Liver (tissue), 8 donors: ENCODE measurements at regions not wholly inside any gene's neighbourhood (a gene's known extent, or its start where the extent isn't known, plus 50 kb on each side); places are given as distances from the start of the nearest gene placed in this dataset.

ENCODE experiments used
- DNase-seq: peaks from one replicate; pipeline ENCODE4 v3.0.0-alpha.2; 2017; ENCODE audit warnings: low spot score
- H3K27ac ChIP-seq, 2 donors: one replicate each; pipeline ENCODE4 v1.7.0; 2013; ENCODE audit warnings: inconsistent platforms in 2 of 2, low read length in 2 of 2, control low read depth in 1 of 2, low read depth in 1 of 2, mild to moderate bottlenecking in 1 of 2
- H3K27me3 ChIP-seq, 4 donors: one replicate each; pipeline versions ENCODE4 v1.6.1 to v1.7.0; 2013; ENCODE audit warnings: low read length in 3 of 4, inconsistent platforms in 1 of 4, mild to moderate bottlenecking in 1 of 4, moderate library complexity in 1 of 4; ENCODE audit not compliant: control insufficient read depth in 4 of 4, insufficient read depth in 4 of 4
- H3K36me3 ChIP-seq, 4 donors: one replicate each; pipeline versions ENCODE4 v1.6.1 to v1.7.0; 2013; ENCODE audit warnings: low read length in 3 of 4, mild to moderate bottlenecking in 3 of 4, low read depth in 1 of 4, moderate library complexity in 1 of 4; ENCODE audit not compliant: control insufficient read depth in 4 of 4, insufficient read depth in 3 of 4
- H3K4me1 ChIP-seq, 4 donors: one replicate each; pipeline versions ENCODE4 v1.6.1 to v1.7.0; 2013; ENCODE audit warnings: low read length in 3 of 4, mild to moderate bottlenecking in 3 of 4, moderate library complexity in 1 of 4; ENCODE audit not compliant: control insufficient read depth in 4 of 4, insufficient read depth in 4 of 4
- H3K4me3 ChIP-seq, 3 donors: one replicate each; pipeline versions ENCODE4 v1.6.1 to v1.7.0; 2013; ENCODE audit warnings: low read length in 3 of 3, control low read depth in 1 of 3, low read depth in 1 of 3, mild to moderate bottlenecking in 1 of 3
- H3K9ac ChIP-seq, 2 donors: one replicate each; pipeline ENCODE4 v1.7.0; 2013; ENCODE audit warnings: low read length in 2 of 2, mild to moderate bottlenecking in 2 of 2, moderate library complexity in 2 of 2, control low read depth in 1 of 2, low read depth in 1 of 2
- H3K9me3 ChIP-seq, 4 donors: one replicate each; pipeline versions ENCODE4 v1.6.1 to v1.7.0; 2013; ENCODE audit warnings: low read length in 3 of 4; ENCODE audit not compliant: control insufficient read depth in 4 of 4
- ATF3 ChIP-seq: IDR thresholded peaks from 2 replicates; pipeline ENCODE4 v1.6.1; 2016; ENCODE audit warnings: antibody characterized with exemption
- CTCF ChIP-seq: fragments of 150-350 bp; IDR thresholded peaks from 2 replicates; pipeline ENCODE4 v1.5.1; 2017; ENCODE audit warnings: improper control_type of control experiment, low read depth, low read length; ENCODE audit not compliant: missing input control
- EGR1 ChIP-seq, 2 donors: IDR thresholded peaks; 2 replicates each; pipeline ENCODE4 v1.6.1; 2016 to 2018; ENCODE audit warnings: antibody characterized with exemption in 2 of 2, low read depth in 2 of 2
- FOXA1 ChIP-seq: IDR thresholded peaks from 2 replicates; pipeline ENCODE4 v1.6.1; 2016; ENCODE audit warnings: antibody characterized with exemption
- FOXA2 ChIP-seq: IDR thresholded peaks from 2 replicates; pipeline ENCODE4 v1.6.1; 2016; ENCODE audit warnings: antibody characterized with exemption
- GABPA ChIP-seq, 2 donors: IDR thresholded peaks in 1 of 2; conservative IDR thresholded peaks in 1 of 2; 2 replicates each; pipeline ENCODE4 v1.6.1; 2016; ENCODE audit warnings: antibody characterized with exemption in 2 of 2, mild to moderate bottlenecking in 1 of 2, moderate library complexity in 1 of 2
- HNF4A ChIP-seq, 2 donors: conservative IDR thresholded peaks; 2 replicates each; pipeline ENCODE4 v1.6.1; 2016; ENCODE audit warnings: antibody characterized with exemption in 2 of 2, mild to moderate bottlenecking in 2 of 2
- HNF4G ChIP-seq: IDR thresholded peaks from 2 replicates; pipeline ENCODE4 v1.6.1; 2016; ENCODE audit warnings: antibody characterized with exemption
- JUND ChIP-seq, 2 donors: IDR thresholded peaks; 2 replicates each; pipeline ENCODE4 v1.6.1; 2016; ENCODE audit warnings: antibody characterized with exemption in 2 of 2
- MAX ChIP-seq: IDR thresholded peaks from 2 replicates; pipeline ENCODE4 v1.6.1; 2016; ENCODE audit warnings: antibody characterized with exemption
- NR2F2 ChIP-seq: IDR thresholded peaks from 2 replicates; pipeline ENCODE4 v1.6.1; 2016; ENCODE audit warnings: antibody characterized with exemption
- RAD21 ChIP-seq, 2 donors: IDR thresholded peaks; 2 replicates each; pipeline ENCODE4 v1.6.1; 2016; ENCODE audit warnings: antibody characterized with exemption in 2 of 2, mild to moderate bottlenecking in 2 of 2
- REST ChIP-seq: IDR thresholded peaks from 2 replicates; pipeline ENCODE4 v1.6.1; 2016; ENCODE audit warnings: antibody characterized with exemption, mild to moderate bottlenecking
- RXRA ChIP-seq, 2 donors: IDR thresholded peaks; 2 replicates each; pipeline ENCODE4 v1.6.1; 2017 to 2018; ENCODE audit warnings: antibody characterized with exemption in 2 of 2, mild to moderate bottlenecking in 1 of 2
- SP1 ChIP-seq: IDR thresholded peaks from 2 replicates; pipeline ENCODE4 v1.6.1; 2018; ENCODE audit warnings: antibody characterized with exemption, mild to moderate bottlenecking
- TAF1 ChIP-seq: conservative IDR thresholded peaks from 2 replicates; pipeline ENCODE4 v1.6.1; 2016; ENCODE audit warnings: antibody characterized with exemption, mild to moderate bottlenecking
- YY1 ChIP-seq: IDR thresholded peaks from 2 replicates; pipeline ENCODE4 v1.6.1; 2016; ENCODE audit warnings: antibody characterized with exemption, mild to moderate bottlenecking
- ZBTB33 ChIP-seq: IDR thresholded peaks from 2 replicates; pipeline ENCODE4 v1.6.1; 2016; ENCODE audit warnings: antibody characterized with exemption
- WGBS: extraction: QIAGEN DNeasy Blood & Tissue Kit; methylation state at CpG from one replicate; pipeline ENCODE4 v1.1.7; 2013; 5-methylcytosine and 5-hydroxymethylcytosine counted together
- donor health status: healthy.
- donor health status: healthy.
- donor health status: healthy.
- donor health status: healthy.
- donor health status: healthy.

- no peaks in the 10 kb centered on the region for H3K9me3 ChIP-seq
- H3K27ac ChIP-seq = no peak overlapping the region
- H3K4me1 ChIP-seq = no peaks in the 10 kb centered on the region
- no peak for DNase-seq
- no peak for TF ChIP-seq ATF3
- no peaks in the 10 kb centered on the region for H3K27me3 ChIP-seq
- no peak overlapping the region for H3K4me3 ChIP-seq
- 88% methylated on average over 1 of the region's 1 CpG for WGBS
- H3K9ac ChIP-seq = no peak overlapping the region
- no peaks in the 10 kb centered on the region for H3K36me3 ChIP-seq
These were observed 130.8 kb upstream of the LNX1 start for GRCh38 chr4:53722110-53722509.

GRCh38 chr4:53721263-53721662 is 130.0 kb upstream of the LNX1 start:
- TF ChIP-seq YY1 (no peak), REST (no peak), EGR1 (IDR thresholded peaks at IDR 0.05; ENCODE audit: low read depth in 2 of 2) (no peak), ATF3 (no peak), FOXA2 (no peak), GABPA (IDR thresholded peaks at IDR 0.05 in 1 of 2, conservative IDR thresholded peaks at IDR 0.05 in 1 of 2) (no peak), MAX (no peak), TAF1 (no peak), SP1 (no peak), ZBTB33 (no peak), RAD21 (IDR thresholded peaks at IDR 0.05) (no peak), FOXA1 (no peak), HNF4A (conservative IDR thresholded peaks at IDR 0.05) (no peak), RXRA (IDR thresholded peaks at IDR 0.05) (no peak), NR2F2 (no peak), HNF4G (no peak), CTCF (no peak), JUND (IDR thresholded peaks at IDR 0.05) (no peak)
- no peak for DNase-seq
- Histone ChIP-seq H3K4me1 (no peaks in the 10 kb centered on the region), H3K27ac (no peak overlapping the region), H3K27me3 (no peaks in the 10 kb centered on the region), H3K9ac (no peak overlapping the region), H3K9me3 (no peaks in the 10 kb centered on the region), H3K36me3 (no peaks in the 10 kb centered on the region), H3K4me3 (no peak overlapping the region)
- WGBS = 91% methylated on average over 1 of the region's 1 CpG
